ENCODE measurements at regions not wholly inside any gene's neighbourhood (a gene's known extent, or its start where the extent isn't known, plus 50 kb on each side); places are given as distances from the start of the nearest gene placed in this dataset.

- TF ChIP-seq CTCF (IDR thresholded peaks at IDR 0.05; ENCODE audit: low read length) = no peak
- TF ChIP-seq EZH2 (IDR thresholded peaks at IDR 0.05; ENCODE audit: borderline replicate concordance, low read length) = no peak
Observed at GRCh38 chr6:141981190-141981589, 151.5 kb upstream of the GJE1 start.
